ENCODE measurements at regions not wholly inside any gene's neighbourhood (a gene's known extent, or its start where the extent isn't known, plus 50 kb on each side); places are given as distances from the start of the nearest gene placed in this dataset.

DNA sequence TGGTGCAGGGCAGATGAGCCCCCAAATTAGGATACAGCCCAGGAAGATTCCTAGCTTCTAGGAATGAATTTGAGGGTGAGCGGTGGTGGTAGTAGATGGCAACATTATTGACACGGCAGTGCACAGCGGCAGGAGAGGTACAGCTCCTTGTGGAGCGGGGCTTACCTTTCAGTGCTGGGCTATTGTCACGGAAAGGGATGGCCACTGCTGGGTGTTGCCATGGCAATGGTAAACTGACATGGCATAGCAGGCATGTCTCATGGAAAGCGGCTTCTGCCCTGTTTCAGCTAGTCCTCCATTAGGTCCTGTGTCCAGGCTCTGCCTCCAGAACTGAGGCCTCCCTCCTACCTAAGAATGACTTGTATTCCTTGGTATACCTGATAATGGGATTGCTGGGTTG is 81.8 kb upstream of the WDR1 start:
- ATAC-seq (ENCODE audit: low read depth) (no peak), DNase-seq (no peak)
- H2BK120ac ChIP-seq (ENCODE audit: low read depth, low read length): no peak overlapping the region
- no peak overlapping the region for H2AFZ ChIP-seq (replicated peaks; ENCODE audit: low read length, poor library complexity)
- intact Hi-C loops (cut with micrococcal nuclease) (no loop called here), dilution Hi-C loops (cut with HindIII; ENCODE audit: low sequenced_read_pairs, unreplicated experiment) (no loop called here), in situ Hi-C loops (cut with MboI; ENCODE audit: low sequenced_read_pairs) (loop anchor here (25.0 kb wide), 1 partner anchor 111 kb away; no protein-coding TSS in a partner anchor)
- no peaks in the 10 kb centered on the region for H3K27me3 ChIP-seq (ENCODE audit: control insufficient read depth, insufficient read depth, low read length)
- ChIA-PET POLR2A (ENCODE audit: unreplicated experiment) (no interaction called here), CTCF (no interaction called here)
- TF ChIP-seq MXI1 (IDR thresholded peaks at IDR 0.05; ENCODE audit: borderline replicate concordance, low read depth, low read length) (no peak), USF2 (IDR thresholded peaks at IDR 0.05; ENCODE audit: low read depth, low read length) (no peak), RCOR1 (IDR thresholded peaks at IDR 0.05; ENCODE audit: insufficient replicate concordance, low read length) (no peak), POLR2A (IDR thresholded peaks at IDR 0.05; ENCODE audit: low read depth, low read length) (no peak), FOS (IDR thresholded peaks at IDR 0.05; ENCODE audit: low read depth, low read length) (no peak), RFX5 (IDR thresholded peaks at IDR 0.05; ENCODE audit: low read depth, low read length) (no peak), MAFK (IDR thresholded peaks at IDR 0.05; ENCODE audit: low read depth, low read length) (no peak), MAZ (IDR thresholded peaks at IDR 0.05; ENCODE audit: borderline replicate concordance, low read depth, low read length) (no peak), CEBPB (IDR thresholded peaks at IDR 0.05; ENCODE audit: low read depth, low read length) (no peak), CHD1 (IDR thresholded peaks at IDR 0.05; ENCODE audit: low read depth, low read length) (no peak)
- TF ChIP-seq, protein P1, sequence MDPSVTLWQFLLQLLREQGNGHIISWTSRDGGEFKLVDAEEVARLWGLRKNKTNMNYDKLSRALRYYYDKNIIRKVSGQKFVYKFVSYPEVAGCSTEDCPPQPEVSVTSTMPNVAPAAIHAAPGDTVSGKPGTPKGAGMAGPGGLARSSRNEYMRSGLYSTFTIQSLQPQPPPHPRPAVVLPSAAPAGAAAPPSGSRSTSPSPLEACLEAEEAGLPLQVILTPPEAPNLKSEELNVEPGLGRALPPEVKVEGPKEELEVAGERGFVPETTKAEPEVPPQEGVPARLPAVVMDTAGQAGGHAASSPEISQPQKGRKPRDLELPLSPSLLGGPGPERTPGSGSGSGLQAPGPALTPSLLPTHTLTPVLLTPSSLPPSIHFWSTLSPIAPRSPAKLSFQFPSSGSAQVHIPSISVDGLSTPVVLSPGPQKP (IDR thresholded peaks at IDR 0.05; ENCODE audit: borderline replicate concordance, low read depth, low read length): no peak
- H3K23ac ChIP-seq (ENCODE audit: low read depth, low read length): no peak overlapping the region
- H4K20me1 ChIP-seq (ENCODE audit: insufficient read depth, low read length): no peaks in the 10 kb centered on the region
- no peak overlapping the region for H3K18ac ChIP-seq (ENCODE audit: low read depth, low read length)
- WGBS, 2 experiments (ENCODE audit: extremely low coverage in 2 of 2, insufficient read length in 1 of 2): 67% methylated on average over 3 of the region's 6 CpGs; no CpG with 5 or more reads in 1 of the 2 experiments
- H3K9me1 ChIP-seq (ENCODE audit: insufficient read depth, low read length): no peaks in the 10 kb centered on the region
- H3K14ac ChIP-seq (replicated peaks; ENCODE audit: low read depth, low read length): no peak overlapping the region
- no peaks in the 10 kb centered on the region for H3K79me1 ChIP-seq (ENCODE audit: low read depth in 1 of 2, low read length in 2 of 2)
- no peak overlapping the region for H4K8ac ChIP-seq (ENCODE audit: low read depth in 2 of 2, low read length in 2 of 2)
- no peak overlapping the region for H3K4me3 ChIP-seq (ENCODE audit: insufficient read depth, low read depth, low read length)
- no peak overlapping the region for H4K91ac ChIP-seq (ENCODE audit: insufficient read depth, low read depth, low read length)
- no peak overlapping the region for H3K4me2 ChIP-seq (ENCODE audit: low read depth, low read length)
- no peak overlapping the region for H2BK20ac ChIP-seq (ENCODE audit: low read depth, low read length)
- no peak overlapping the region for H2AK9ac ChIP-seq (replicated peaks; ENCODE audit: low read depth, low read length, poor library complexity)
- H3K9ac ChIP-seq (ENCODE audit: low read depth, low read length): no peak overlapping the region
- no peaks in the 10 kb centered on the region for H3K36me3 ChIP-seq (ENCODE audit: control insufficient read depth, insufficient read depth, low read length)
- no peaks in the 10 kb centered on the region for H3K4me1 ChIP-seq (ENCODE audit: control insufficient read depth, insufficient read depth, low read length)
- no peak overlapping the region for H3K27ac ChIP-seq (ENCODE audit: insufficient read depth, low read length)
- H3K4ac ChIP-seq (ENCODE audit: low read depth, low read length): no peak overlapping the region
- no TSS peak for BruUV-seq (replicated peaks)
- H2BK15ac ChIP-seq (ENCODE audit: low read depth, low read length): no peak overlapping the region
- H4K5ac ChIP-seq (ENCODE audit: low read depth, low read length): no peak overlapping the region
- H2BK5ac ChIP-seq (ENCODE audit: low read depth, low read length, poor library complexity, severe bottlenecking): no peak overlapping the region
- no peak overlapping the region for H3K56ac ChIP-seq (ENCODE audit: extremely low read depth, insufficient read depth, low read length)
- H2AK5ac ChIP-seq (ENCODE audit: low read depth, low read length): no peak overlapping the region
- no peaks in the 10 kb centered on the region for H3K9me3 ChIP-seq (ENCODE audit: control insufficient read depth, insufficient read depth, low read length)
